ENCODE measurements at regions not wholly inside any gene's neighbourhood (a gene's known extent, or its start where the extent isn't known, plus 50 kb on each side); places are given as distances from the start of the nearest gene placed in this dataset.

GRCh38 chr20:52515877-52516276 is 324.3 kb upstream of the ZFP64 start:
- peaks cover 22% of the 10 kb centered on the region for H3K9me3 ChIP-seq (ENCODE audit: low read length)
- no TSS peak for BruUV-seq (replicated peaks)
- no peaks in the 10 kb centered on the region for H3F3A ChIP-seq (ENCODE audit: low read length, unreplicated experiment)
- H3K9me2 ChIP-seq (replicated peaks; ENCODE audit: low read length), result no peaks in the 10 kb centered on the region
- ChIA-PET POLR2A (ENCODE audit: unreplicated experiment) (no interaction called here), CTCF (no interaction called here)
- H4K20me1 ChIP-seq (ENCODE audit: low read length), result no peaks in the 10 kb centered on the region
- no peak for DNase-seq
- H3K36me3 ChIP-seq (ENCODE audit: low read depth, low read length), result no peaks in the 10 kb centered on the region
- H3K27me3 ChIP-seq (ENCODE audit: low read length), result no peaks in the 10 kb centered on the region
- no peak overlapping the region for H3K9ac ChIP-seq (ENCODE audit: low read length)
- intact Hi-C loops (cut with micrococcal nuclease), result no loop called here
- H3K4me3 ChIP-seq (ENCODE audit: low read length), result no peak overlapping the region
- no peaks in the 10 kb centered on the region for H3K79me2 ChIP-seq (ENCODE audit: low read length)
- ATAC-seq, result no peak
- no peak for TF ChIP-seq EZH2 (IDR thresholded peaks at IDR 0.05; ENCODE audit: low read length, unreplicated experiment)
- no peak for TF ChIP-seq CTCF (conservative IDR thresholded peaks at IDR 0.05; ENCODE audit: low read depth, low read length)
- TF ChIP-seq EZH2phosphoT487 (IDR thresholded peaks at IDR 0.05; ENCODE audit: borderline replicate concordance, low read length), result no peak
- no peak overlapping the region for H3K27ac ChIP-seq (ENCODE audit: low read length)
- H2AFZ ChIP-seq (ENCODE audit: low read length), result no peak overlapping the region
- no peak overlapping the region for H3K4me2 ChIP-seq (ENCODE audit: low read length)
- no peaks in the 10 kb centered on the region for H3K4me1 ChIP-seq (ENCODE audit: insufficient read depth, low read length)

- no peak overlapping the region for H2AFZ ChIP-seq (ENCODE audit: low read length)
- intact Hi-C loops (cut with micrococcal nuclease), result no loop called here
- BruUV-seq (replicated peaks), result no TSS peak
- H3K4me1 ChIP-seq (ENCODE audit: insufficient read depth, low read length), result no peaks in the 10 kb centered on the region
- peaks cover 14% of the 10 kb centered on the region; the same call in 1 of the 2 replicates for H3K27me3 ChIP-seq (ENCODE audit: low read length)
- no peaks in the 10 kb centered on the region for H3F3A ChIP-seq (ENCODE audit: low read length, unreplicated experiment)
- TF ChIP-seq EZH2 (IDR thresholded peaks at IDR 0.05; ENCODE audit: low read length, unreplicated experiment), result no peak
- no peak for TF ChIP-seq CTCF (conservative IDR thresholded peaks at IDR 0.05; ENCODE audit: low read depth, low read length)
- no peak for TF ChIP-seq EZH2phosphoT487 (IDR thresholded peaks at IDR 0.05; ENCODE audit: borderline replicate concordance, low read length)
- no peaks in the 10 kb centered on the region for H4K20me1 ChIP-seq (ENCODE audit: low read length)
- H3K79me2 ChIP-seq (ENCODE audit: low read length), result no peaks in the 10 kb centered on the region
- no peaks in the 10 kb centered on the region for H3K36me3 ChIP-seq (ENCODE audit: low read depth, low read length)
- H3K4me3 ChIP-seq (ENCODE audit: low read length), result no peak overlapping the region
- ATAC-seq, result no peak
- POLR2A ChIA-PET (ENCODE audit: unreplicated experiment), result no interaction called here
- no peaks in the 10 kb centered on the region for H3K9me3 ChIP-seq (ENCODE audit: low read length)
- no peak overlapping the region for H3K4me2 ChIP-seq (ENCODE audit: low read length)
- H3K9ac ChIP-seq (ENCODE audit: low read length), result no peak overlapping the region
- CTCF ChIA-PET, result no interaction called here
- no peaks in the 10 kb centered on the region for H3K9me2 ChIP-seq (replicated peaks; ENCODE audit: low read length)
- no peak overlapping the region for H3K27ac ChIP-seq (ENCODE audit: low read length)
- DNase-seq, result no peak
These were observed 308.6 kb upstream of the ZFP64 start for GRCh38 chr20:52500157-52500556.

- no peaks in the 10 kb centered on the region for H3K9me2 ChIP-seq (replicated peaks; ENCODE audit: low read length)
- no peaks in the 10 kb centered on the region for H3K79me2 ChIP-seq (ENCODE audit: low read length)
- ChIA-PET POLR2A (ENCODE audit: unreplicated experiment) (no interaction called here), CTCF (no interaction called here)
- no peaks in the 10 kb centered on the region for H3K4me1 ChIP-seq (ENCODE audit: insufficient read depth, low read length)
- ATAC-seq (no peak), DNase-seq (no peak)
- TF ChIP-seq EZH2phosphoT487 (IDR thresholded peaks at IDR 0.05; ENCODE audit: borderline replicate concordance, low read length) (no peak), CTCF (conservative IDR thresholded peaks at IDR 0.05; ENCODE audit: low read depth, low read length) (no peak), EZH2 (IDR thresholded peaks at IDR 0.05; ENCODE audit: low read length, unreplicated experiment) (no peak)
- H3K27ac ChIP-seq (ENCODE audit: low read length), result no peak overlapping the region
- no peak overlapping the region for H3K4me2 ChIP-seq (ENCODE audit: low read length)
- H3K9ac ChIP-seq (ENCODE audit: low read length), result no peak overlapping the region
- peaks cover 14% of the 10 kb centered on the region; the same call in 1 of the 2 replicates for H3K27me3 ChIP-seq (ENCODE audit: low read length)
- intact Hi-C loops (cut with micrococcal nuclease), result no loop called here
- no peaks in the 10 kb centered on the region for H4K20me1 ChIP-seq (ENCODE audit: low read length)
- H3F3A ChIP-seq (ENCODE audit: low read length, unreplicated experiment), result no peaks in the 10 kb centered on the region
- H3K4me3 ChIP-seq (ENCODE audit: low read length), result no peak overlapping the region
- no peaks in the 10 kb centered on the region for H3K36me3 ChIP-seq (ENCODE audit: low read depth, low read length)
- no peaks in the 10 kb centered on the region for H3K9me3 ChIP-seq (ENCODE audit: low read length)
- no TSS peak for BruUV-seq (replicated peaks)
- H2AFZ ChIP-seq (ENCODE audit: low read length), result no peak overlapping the region
These were observed 306.2 kb upstream of the ZFP64 start for GRCh38 chr20:52497731-52498130.
